HG03095 (cell line): ENCODE measurements at regions not wholly inside any gene's neighbourhood (a gene's known extent, or its start where the extent isn't known, plus 50 kb on each side); places are given as distances from the start of the nearest gene placed in this dataset.

Source experiments
- ATAC-seq: cut with Tn5 transposase; IDR thresholded peaks from one replicate; pipeline ENCODE4 v1.9.1; 2021; ENCODE audit warnings: moderate library complexity; ENCODE audit not compliant: unreplicated experiment

DNA sequence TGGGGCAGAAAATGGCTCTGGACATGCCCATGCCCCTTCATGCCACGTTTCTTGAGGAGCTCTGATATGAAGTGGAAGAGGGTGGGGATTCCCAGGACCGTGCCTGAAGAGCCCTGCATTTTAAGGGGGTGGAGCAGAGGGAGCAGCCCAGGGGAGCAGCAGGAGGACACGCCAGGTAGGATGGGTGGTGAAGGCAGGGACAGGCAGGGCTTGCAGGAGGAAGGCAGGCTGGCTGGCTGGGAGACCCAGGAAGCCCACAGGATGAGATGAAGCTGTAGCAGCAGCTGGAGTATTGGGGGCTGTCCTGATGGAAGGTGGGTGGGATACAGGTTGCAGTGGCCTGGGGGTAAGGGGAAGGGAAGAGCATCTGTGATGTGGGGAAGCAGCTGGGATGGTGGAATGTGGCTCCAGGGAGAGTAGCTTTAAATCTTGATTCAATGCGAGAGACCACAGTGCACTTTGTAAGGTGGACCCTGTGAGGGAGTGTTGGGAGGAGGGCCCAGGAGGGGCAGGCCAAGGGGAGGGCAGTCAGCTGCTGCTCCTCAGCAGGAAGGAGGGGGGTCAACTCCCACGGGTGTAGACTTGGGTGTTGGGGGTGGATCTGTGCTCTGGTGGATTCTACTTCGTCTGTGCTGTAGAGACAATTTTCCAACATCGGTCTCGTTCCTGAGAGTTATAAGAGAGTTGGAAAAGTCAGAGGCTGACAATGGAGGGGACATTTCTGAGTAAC lies 242.6 kb upstream of the IRX4 start:
- no peak for ATAC-seq

DNA sequence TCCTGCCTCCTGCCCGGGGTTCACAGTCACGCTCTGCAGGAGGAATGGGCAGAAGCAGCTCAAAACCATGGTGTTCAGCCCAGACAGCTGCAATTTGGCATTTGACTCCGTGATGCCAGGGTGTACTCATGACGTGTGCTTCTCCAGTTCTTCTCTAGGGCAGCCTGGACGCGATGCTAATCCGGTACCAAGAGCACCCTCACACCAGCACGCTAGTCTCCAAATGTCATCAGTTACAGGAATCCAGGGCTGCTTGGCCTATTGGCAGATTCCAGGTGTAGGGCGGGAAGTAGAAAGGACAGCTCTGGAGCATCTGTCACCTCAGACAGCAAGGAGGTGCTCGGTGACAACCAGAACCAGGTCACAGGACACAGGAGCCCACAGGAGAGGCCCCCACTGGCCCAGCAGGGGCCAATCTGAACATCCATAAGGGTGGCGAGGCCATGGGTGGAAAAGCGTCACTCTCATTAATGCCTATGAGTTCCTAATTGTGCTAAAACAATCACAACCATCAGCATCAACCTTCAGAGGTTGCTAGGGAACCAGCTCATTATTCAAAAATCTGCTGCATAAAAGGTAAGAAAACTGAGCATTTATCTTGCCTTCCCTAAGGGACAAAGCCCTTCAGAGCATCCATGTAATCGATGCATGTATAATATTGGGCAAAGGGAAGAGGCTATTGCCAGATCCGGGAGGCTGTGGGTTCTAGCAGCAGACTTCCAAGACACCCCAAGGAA lies 241.9 kb upstream of the IRX4 start:
- ATAC-seq: no peak

DNA sequence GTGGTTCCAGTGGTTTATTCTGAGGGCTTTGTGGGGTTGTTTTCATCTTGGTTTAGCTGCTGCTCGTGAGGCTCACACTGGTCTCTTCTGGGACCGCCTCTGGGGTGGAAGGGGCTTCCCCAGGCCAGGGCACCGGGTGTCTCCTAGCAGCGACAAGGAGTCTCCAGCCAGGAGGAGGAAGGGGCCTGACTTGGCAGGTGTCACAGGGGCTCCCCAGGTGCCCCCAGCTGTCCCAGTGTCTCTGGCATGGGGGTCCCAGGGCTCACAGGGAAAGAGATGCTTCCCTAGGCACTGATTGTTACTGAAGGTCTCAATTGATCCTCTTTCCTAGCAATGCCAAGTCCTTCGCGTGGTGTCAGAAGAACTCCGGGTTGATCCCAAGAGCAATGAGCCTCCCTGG lies 241.1 kb upstream of the IRX4 start:
- ATAC-seq: no peak

DNA sequence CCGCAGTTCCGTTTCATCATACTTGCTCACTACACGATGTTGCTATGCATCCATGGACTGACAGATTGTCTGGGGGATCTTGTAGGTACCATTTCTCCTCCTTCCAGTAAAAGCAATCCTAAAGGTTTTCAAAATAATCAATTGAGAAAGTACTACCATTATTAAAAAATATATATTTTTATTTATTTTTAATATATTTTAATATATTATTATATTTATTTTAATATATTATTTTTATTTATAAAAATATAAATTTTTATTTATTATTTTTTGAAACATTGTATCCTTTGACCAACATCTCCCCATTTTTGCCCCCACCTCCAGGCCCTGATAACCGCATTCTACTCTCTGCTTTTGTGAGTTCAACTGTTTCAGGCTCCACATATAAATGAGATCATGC lies 237.6 kb upstream of the IRX4 start:
- no peak for ATAC-seq

DNA sequence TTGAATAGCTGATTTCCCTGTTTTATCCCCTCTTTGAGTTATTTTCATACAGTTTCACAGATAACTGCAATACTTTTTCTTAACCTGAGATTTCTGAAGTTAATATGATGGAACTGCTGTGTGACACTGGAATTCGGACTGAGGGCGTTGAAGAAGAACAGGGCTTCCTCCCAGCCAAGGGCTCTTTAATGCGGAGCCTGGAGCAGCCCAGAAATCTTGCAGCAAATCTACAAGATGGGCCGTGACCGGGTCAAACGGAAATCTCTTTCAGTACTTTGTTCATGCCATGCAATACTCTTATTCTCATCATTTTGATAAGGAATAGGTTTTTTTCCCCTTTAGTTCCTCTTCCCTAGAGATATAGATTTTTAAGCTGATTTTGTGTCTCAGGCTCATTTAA lies 236.8 kb upstream of the IRX4 start:
- ATAC-seq: no peak

DNA sequence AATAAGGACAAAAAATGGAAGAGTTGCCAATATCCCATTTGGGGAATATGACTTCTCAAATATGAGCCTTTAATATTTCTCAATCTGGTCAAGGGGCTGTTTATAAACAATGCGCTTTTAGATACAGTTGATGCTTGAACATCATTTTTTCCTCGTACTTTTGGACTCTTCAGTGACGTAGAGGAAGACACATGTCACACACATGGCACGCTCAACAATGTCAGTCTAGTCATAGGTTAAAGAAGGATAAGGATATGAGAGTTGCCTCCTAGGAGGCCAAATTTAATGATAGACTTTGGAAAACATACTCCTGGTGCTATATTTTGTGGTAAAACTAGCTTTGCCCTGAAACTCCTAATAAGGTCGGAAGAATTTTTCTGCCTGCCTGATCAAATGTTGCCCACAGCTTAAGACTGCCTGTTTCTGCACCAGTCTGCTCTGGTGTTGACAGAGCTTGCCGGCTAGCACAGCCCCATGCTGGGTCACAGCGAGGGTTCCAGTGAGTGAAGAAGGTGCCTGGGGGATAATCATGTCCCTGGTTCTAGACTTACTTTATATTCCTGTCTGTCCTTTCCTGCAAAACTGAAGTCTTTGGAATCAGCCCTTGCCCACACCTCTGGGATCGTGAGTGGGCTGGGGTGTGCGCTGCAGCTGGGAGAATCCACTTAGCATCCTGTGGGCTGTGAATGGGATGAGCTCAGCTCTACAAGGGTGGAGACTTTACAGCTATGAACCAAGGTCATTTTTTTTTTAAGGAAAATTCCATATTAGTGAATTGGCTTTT lies 230.8 kb upstream of the IRX4 start:
- no peak for ATAC-seq

DNA sequence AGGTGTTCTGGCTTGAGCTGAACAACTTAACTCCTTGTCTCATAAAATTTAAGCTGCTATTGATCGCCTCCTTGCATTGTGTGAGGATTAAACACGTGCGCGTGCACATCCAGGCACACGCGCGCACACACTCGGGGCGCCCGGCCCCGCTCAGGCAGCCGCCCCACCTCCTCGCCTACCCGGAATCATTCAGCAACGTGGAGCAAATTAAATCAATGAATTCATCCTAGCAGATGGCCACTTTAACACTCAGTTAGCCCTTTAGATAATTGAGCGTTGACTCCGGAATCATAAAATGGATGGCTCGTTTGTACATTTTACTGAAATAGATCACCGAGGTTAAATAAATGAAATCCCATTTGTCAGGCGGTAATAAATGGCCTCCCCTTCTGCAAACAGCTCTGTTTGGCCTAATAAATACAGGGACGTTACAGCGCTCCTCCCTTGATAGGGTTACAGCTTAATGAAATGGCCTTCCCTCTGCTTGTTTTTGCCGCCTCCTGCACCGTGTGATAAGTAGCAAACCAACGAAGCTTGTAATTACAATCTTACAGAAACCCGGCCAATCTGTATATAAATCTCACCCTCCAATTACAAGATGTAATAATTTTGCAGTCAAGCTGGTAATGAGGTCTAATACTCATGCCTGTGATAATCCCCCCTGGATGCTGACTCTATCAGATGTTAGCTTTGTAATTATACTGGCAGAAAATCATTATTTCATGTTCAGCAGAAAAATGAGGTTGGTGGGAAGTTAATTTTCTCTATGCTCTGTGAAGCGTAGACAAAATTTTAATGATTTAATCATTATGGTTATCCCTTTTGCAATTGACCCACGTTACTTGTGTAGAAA lies 229.7 kb upstream of the IRX4 start:
- no peak for ATAC-seq

DNA sequence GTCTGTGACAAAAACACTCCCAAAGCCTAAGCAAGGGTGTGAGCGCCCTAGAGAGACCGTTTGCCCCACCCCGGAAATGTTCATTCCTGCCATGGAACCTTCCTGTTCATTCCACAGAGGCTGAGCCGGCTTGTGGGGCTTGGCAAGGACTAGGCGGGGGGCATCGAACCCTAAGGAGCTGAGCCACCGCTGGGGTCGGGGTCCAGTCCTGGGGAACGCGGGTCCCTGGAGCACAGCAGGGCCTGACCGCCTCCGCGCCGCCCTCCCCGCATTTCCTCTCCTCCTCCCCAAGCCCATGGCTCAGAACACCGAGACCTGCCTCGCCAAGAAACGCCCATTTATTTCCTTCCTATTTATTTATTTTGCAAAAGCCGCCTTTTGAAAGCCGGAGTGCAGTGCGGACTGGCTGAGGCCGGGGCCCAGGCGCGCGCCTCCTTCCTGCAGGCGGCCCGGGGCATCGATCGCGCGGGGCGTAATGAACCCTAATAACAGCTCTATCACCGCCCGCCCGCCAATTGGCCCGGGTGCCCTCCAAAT lies 228.9 kb upstream of the IRX4 start:
- ATAC-seq: no peak

DNA sequence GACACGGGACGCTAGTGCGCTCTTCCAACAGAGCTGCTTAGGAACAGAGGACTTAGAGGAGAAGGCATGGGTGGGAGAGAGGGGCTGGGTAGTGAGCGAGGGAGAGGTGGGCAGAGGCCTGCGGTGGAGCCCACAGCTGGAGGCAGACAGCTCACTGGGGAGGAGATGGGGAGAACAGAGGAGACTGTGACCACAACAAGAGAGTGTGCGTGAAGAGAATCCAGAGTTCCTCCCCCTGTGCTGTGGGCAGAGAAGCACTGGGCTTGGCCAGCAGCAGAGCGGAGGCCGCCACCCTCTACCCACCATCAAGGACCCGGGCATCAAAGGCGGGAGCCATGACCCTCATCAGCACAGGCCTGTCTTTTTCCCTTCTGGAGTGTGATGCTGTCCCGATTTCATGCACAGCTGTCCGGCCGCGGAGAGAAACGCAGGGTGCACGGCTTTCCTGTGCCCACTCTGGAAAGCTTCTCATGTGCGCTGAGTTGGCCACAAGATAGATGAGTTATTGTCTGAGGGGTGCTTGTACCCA lies 228.3 kb upstream of the IRX4 start:
- ATAC-seq: no peak

DNA sequence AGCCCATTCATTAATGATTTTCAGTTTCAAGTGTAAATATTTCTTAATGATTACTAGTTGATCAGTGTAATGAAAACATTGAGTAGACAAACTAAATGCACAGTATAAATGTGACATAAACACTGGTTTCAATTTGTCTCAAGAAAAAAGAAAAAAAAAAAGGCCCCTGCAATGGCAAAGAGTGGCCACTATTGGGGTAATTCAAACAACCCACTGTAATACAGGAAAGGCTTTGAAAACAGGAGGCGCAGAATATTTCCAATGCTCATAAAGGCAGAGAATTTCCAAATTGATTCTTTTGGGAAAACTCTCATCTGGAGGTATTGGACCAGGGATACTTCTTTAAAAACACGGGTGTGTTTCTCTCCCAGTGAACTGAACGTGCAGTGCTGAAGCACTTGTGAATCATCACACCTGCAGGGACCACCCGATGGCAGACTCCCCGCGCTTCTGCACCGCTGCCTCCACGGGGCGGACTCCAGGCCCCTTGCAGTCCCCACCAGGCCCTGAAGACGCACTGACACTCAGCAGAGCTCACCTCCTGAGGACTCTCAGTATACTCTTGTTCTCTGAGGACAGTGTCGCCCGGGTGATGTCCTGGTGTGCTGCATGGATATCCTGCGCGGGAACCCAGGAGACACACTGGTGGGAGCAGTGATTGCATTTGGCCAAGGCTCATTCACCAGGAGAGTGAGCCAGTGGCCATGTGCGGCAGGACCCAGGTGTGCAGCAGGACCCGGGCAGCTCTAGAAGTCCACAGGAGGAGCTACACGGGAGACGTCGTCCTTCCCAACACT lies 227.6 kb upstream of the IRX4 start:
- ATAC-seq: no peak

DNA sequence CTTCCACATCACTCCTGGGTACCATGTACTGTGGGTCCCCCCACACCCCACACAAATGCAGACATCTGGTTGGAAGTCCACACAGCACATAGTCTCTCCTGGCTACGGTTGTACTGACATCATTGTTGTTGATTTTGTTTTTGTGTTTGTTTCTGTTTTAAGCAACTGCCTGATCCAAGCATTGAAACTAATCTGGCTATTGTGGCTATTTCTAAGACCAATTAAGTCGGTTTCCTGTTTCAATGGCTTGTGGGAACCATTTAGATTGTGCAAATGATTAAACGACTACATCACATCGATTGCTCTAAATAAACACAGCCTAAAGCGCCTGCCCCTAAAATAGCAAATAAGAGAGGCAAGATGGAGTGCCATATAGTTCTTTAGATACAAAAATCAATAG lies 226.8 kb upstream of the IRX4 start:
- ATAC-seq: no peak

DNA sequence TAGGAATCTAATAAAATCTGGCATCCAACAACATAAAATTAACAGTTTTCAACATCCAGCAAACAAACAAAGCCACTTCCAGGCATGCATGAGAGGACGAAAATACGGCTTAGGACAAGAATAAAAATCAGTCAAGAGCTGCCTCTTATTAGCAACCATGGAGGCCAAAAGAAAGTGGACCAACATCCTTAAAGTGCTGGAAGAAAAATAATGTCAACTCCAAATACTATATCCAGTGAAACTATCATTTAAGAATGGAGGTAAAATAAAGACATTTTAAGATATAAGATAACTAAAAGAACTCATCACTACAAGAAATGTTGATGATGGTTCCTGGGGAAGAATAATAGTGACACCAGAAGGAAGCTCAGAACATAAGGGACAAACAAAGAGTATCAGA lies 224.0 kb upstream of the IRX4 start:
- no peak for ATAC-seq

DNA sequence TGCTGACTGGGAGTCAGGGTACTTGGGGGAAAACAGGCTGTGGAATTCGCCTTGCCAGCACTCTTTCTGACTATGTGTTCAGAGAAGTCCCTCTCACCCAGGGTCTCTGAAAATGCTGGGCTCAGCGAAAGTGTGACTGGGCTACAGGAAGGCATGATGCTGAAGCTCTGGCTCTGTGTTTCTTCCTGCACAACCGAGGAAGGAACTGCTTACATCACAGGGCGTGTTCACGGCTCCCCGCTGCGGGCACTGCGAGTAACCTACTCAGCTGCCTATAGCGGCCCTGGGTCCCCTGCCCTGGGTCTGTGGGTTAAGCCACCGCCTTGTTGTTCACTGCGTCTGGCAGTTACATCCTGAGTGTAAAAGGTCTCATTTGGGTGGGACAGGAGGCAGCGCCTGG lies 222.4 kb upstream of the IRX4 start:
- no peak for ATAC-seq

DNA sequence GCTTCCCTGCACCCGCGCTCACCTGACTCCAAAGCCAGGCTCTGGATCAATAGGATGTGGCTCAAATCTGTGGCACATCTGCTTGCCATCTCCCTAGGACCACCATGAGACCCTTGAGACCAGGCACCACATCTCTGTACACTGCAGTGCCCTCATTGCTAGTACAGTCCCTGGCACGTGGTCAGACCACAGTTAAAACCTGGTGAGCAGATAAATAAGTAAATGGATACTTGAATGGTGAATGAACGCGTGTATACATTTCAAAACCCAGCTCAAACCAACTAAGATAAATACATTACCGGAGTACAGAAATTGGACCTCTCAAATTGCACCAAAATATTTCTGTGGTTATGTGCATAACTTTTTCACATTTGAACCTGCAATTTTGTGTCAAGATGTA lies 221.2 kb upstream of the IRX4 start:
- no peak for ATAC-seq

DNA sequence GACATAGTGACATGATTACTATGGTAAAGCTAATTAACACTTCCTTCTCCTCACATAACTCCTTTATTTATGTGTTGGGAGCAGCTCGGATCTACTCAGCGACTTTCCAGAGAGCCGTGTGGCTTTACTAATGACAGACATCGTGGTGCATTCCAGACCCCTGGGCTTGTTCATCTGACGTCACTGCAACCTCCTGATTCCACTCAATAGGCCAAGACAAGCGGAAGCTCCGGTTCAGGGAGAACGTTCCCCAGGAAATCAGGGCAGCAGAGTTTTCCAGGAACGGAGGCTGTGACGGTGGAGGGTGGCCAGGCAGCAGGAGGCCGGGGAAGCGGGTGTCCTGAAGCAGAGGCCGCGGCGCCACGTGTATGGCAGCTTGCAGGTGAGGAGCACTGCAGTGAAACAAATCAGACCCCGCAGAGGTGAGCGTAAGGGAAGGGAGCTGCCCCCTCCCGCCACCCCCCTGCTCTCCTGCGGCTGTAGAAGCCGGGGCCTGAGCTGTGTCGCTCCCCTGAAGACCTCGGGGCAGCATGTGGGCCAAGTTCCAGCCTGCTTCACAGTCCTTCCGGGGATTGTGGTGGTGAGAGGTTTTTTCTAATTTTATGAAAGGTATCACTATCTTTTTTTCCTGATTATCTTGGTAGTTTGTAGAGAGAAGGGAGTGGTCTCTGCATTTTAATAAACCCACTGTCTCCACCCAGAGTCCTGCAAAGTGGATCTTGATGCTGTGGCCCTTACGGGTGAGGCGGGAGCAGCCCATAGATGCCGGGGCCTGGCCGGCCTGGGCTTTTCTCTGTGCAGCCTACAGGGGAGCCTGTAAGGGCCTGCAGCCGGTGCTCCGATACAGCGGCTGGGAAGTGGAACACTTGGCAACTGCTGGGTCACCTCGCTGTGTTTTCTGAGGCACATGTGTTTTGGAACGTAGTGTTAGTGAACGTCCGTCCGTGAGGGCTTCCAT lies 220.4 kb upstream of the IRX4 start:
- ATAC-seq: no peak

DNA sequence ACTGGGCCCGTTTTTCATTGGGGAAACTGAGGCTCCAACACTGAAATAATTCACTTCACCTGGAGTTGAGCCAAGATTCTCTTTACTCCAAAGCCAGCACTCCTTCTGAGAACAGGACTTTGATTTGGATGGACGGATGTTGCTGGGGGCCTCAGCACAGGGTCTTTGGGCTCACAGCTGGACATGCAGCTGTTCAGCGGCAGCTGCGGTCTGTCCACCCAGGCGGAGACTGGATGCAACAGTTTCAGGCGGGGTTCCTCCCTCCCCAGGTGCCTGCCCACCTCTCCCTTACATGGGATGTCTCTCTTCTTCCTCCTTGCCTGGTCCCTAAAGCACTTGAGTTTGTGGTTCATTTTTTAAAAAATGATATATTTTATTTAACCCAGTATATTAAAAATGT lies 219.0 kb upstream of the IRX4 start:
- no peak for ATAC-seq

DNA sequence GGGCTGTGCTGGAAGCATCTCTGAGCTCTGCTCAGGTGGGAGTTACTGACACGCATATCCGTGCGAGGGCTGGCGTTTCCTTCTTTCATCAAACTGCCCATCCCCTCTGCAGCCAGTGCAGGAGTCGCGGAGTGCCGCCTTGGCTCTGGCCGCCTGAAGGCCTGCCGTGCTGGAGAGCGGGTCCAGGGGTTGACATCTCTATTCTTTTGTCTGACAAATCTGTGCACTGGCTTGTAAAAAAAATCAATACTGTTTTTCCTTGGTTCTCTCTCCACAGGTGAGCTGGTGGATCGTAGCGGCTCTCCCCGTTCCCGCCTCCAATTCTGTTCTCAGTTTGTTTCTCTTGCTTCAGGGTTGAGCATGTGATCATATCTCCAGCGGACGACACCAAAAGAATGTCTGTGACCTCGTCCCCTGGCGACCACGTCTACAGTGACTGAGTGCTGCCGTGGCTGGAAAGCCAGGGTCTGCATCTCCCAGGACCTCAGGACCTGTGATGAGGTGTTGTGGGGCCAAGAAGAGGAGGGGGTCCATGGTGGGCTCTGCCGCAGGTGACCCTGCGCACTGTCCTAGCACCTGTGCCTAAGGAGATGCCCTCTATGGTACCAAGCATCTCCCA lies 214.3 kb upstream of the IRX4 start:
- ATAC-seq: no peak

DNA sequence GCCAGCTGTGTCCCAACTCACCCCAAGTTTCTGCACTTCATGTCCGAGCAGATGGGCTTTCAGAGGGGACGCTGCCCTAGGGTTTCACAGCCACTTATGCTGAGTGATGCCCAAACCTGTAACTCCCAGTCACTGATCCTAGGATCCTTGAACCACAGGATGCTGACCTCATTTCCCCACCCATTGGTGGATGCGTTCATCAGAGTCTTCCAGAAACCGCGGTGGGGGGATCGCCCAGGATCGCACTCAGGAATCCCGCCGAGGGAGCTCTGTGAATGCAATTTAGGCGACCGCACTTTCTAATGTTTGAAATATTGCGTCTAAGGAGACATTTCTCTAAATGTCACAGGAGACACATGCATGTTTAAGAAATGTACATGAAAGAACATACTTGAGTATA lies 212.3 kb upstream of the IRX4 start:
- ATAC-seq: no peak
